ENCODE measurements at regions not wholly inside any gene's neighbourhood (a gene's known extent, or its start where the extent isn't known, plus 50 kb on each side); places are given as distances from the start of the nearest gene placed in this dataset.

GRCh38 chr4:140316799-140317198 is 56.6 kb upstream of the SCOC start:
- Mint-ChIP-seq H3K27ac (no peak overlapping the region), H3K9me3 (no peaks in the 10 kb centered on the region), H3K36me3 (no peaks in the 10 kb centered on the region)
- no peak for ATAC-seq
- no peak for DNase-seq (ENCODE audit: low spot score in 2 of 2)

- DNase-seq (ENCODE audit: low spot score in 2 of 2) (no peak), ATAC-seq (no peak)
- Mint-ChIP-seq H3K36me3 (no peaks in the 10 kb centered on the region), H3K27ac (no peak overlapping the region), H3K9me3 (no peaks in the 10 kb centered on the region)
Observed at GRCh38 chr4:140315970-140316369, 57.5 kb upstream of the SCOC start.

- H3K27ac Mint-ChIP-seq = no peak overlapping the region
- ATAC-seq = no peak
- H3K9me3 Mint-ChIP-seq = no peaks in the 10 kb centered on the region
- H3K36me3 Mint-ChIP-seq = no peaks in the 10 kb centered on the region
- no peak for DNase-seq (ENCODE audit: low spot score in 2 of 2)
Observed at GRCh38 chr4:140315438-140315837, 58.0 kb upstream of the SCOC start.

GRCh38 chr4:140315019-140315418 is 58.4 kb upstream of the SCOC start:
- Mint-ChIP-seq H3K9me3 (no peaks in the 10 kb centered on the region), H3K36me3 (no peaks in the 10 kb centered on the region), H3K27ac (no peak overlapping the region)
- no peak for ATAC-seq
- DNase-seq (ENCODE audit: low spot score in 2 of 2) = no peak

GRCh38 chr4:140312100-140312499 is 61.3 kb upstream of the SCOC start:
- ATAC-seq (no peak), DNase-seq (ENCODE audit: low spot score in 2 of 2) (no peak)
- no peaks in the 10 kb centered on the region for H3K36me3 Mint-ChIP-seq
- H3K9me3 Mint-ChIP-seq = no peaks in the 10 kb centered on the region
- H3K27ac Mint-ChIP-seq = no peak overlapping the region

- H3K9me3 Mint-ChIP-seq = no peaks in the 10 kb centered on the region
- H3K27ac Mint-ChIP-seq = no peak overlapping the region
- no peak for DNase-seq (ENCODE audit: low spot score in 2 of 2)
Observed at GRCh38 chr4:140311257-140311835, 62.1 kb upstream of the SCOC start.

GRCh38 chr4:140309124-140309870 is 64.1 kb upstream of the SCOC start:
- Mint-ChIP-seq H3K9me3 (no peaks in the 10 kb centered on the region), H3K27ac (no peak overlapping the region), H3K36me3 (no peaks in the 10 kb centered on the region)
- no peak for ATAC-seq
- DNase-seq (ENCODE audit: low spot score in 2 of 2) = no peak

More at GRCh38 chr4:140311257-140311835, 62.1 kb upstream of the SCOC start:
- ATAC-seq = no peak
- no peaks in the 10 kb centered on the region for H3K36me3 Mint-ChIP-seq

GRCh38 chr4:140308366-140309123 is 64.9 kb upstream of the SCOC start:
- no peaks in the 10 kb centered on the region for H3K9me3 Mint-ChIP-seq
- DNase-seq (ENCODE audit: low spot score in 2 of 2) (no peak), ATAC-seq (no peak)
- no peaks in the 10 kb centered on the region for H3K36me3 Mint-ChIP-seq
- no peak overlapping the region for H3K27ac Mint-ChIP-seq

GRCh38 chr4:140305053-140305452 is 68.4 kb upstream of the SCOC start:
- no peak overlapping the region for H3K27ac Mint-ChIP-seq
- ATAC-seq (no peak), DNase-seq (ENCODE audit: low spot score in 2 of 2) (no peak)
- no peaks in the 10 kb centered on the region for H3K36me3 Mint-ChIP-seq
- H3K9me3 Mint-ChIP-seq = no peaks in the 10 kb centered on the region

GRCh38 chr4:140304346-140304745 is 69.1 kb upstream of the SCOC start:
- Mint-ChIP-seq H3K36me3 (no peaks in the 10 kb centered on the region), H3K9me3 (no peaks in the 10 kb centered on the region), H3K27ac (no peak overlapping the region)
- ATAC-seq (no peak), DNase-seq (ENCODE audit: low spot score in 2 of 2) (no peak)

GRCh38 chr4:140302151-140302859 is 71.1 kb upstream of the SCOC start:
- no peaks in the 10 kb centered on the region for H3K36me3 Mint-ChIP-seq
- no peak for ATAC-seq
- H3K9me3 Mint-ChIP-seq = no peaks in the 10 kb centered on the region
- H3K27ac Mint-ChIP-seq = no peak overlapping the region
- DNase-seq (ENCODE audit: low spot score in 2 of 2) = no peak

GRCh38 chr4:140300271-140300970 is 73.0 kb upstream of the SCOC start:
- no peaks in the 10 kb centered on the region for H3K36me3 Mint-ChIP-seq
- no peak overlapping the region for H3K27ac Mint-ChIP-seq
- no peaks in the 10 kb centered on the region for H3K9me3 Mint-ChIP-seq
- DNase-seq (ENCODE audit: low spot score in 2 of 2) = no peak
- peak in 1 of 2 donors; percentile 67 for ATAC-seq

- H3K9me3 Mint-ChIP-seq = no peaks in the 10 kb centered on the region
- no peak overlapping the region for H3K27ac Mint-ChIP-seq
- DNase-seq (ENCODE audit: low spot score in 2 of 2) (no peak), ATAC-seq (no peak)
- H3K36me3 Mint-ChIP-seq = no peaks in the 10 kb centered on the region
Observed at GRCh38 chr4:140298001-140298400, 75.4 kb upstream of the SCOC start.

GRCh38 chr4:140297221-140297570 is 76.2 kb upstream of the SCOC start:
- Mint-ChIP-seq H3K36me3 (no peaks in the 10 kb centered on the region), H3K27ac (no peak overlapping the region), H3K9me3 (no peaks in the 10 kb centered on the region)
- ATAC-seq (no peak), DNase-seq (ENCODE audit: low spot score in 2 of 2) (no peak)

GRCh38 chr4:140296335-140297220 is 76.9 kb upstream of the SCOC start:
- DNase-seq (ENCODE audit: low spot score in 2 of 2) (no peak), ATAC-seq (no peak)
- H3K27ac Mint-ChIP-seq = no peak overlapping the region
- no peaks in the 10 kb centered on the region for H3K9me3 Mint-ChIP-seq
- no peaks in the 10 kb centered on the region for H3K36me3 Mint-ChIP-seq

GRCh38 chr4:140293979-140294378 is 79.5 kb upstream of the SCOC start:
- H3K9me3 Mint-ChIP-seq = no peaks in the 10 kb centered on the region
- H3K36me3 Mint-ChIP-seq = no peaks in the 10 kb centered on the region
- ATAC-seq = no peak
- DNase-seq (ENCODE audit: low spot score in 2 of 2) = no peak
- no peak overlapping the region for H3K27ac Mint-ChIP-seq
